Coronary artery (tissue), 2 donors: ENCODE measurements at regions not wholly inside any gene's neighbourhood (a gene's known extent, or its start where the extent isn't known, plus 50 kb on each side); places are given as distances from the start of the nearest gene placed in this dataset.

Experiments used
- DNase-seq: peaks from one replicate; pipeline ENCODE4 v3.0.0-alpha.2; 2017; ENCODE audit warnings: low spot score
- H3K27ac ChIP-seq, 2 donors: fragments of 200-600 bp; sonication (generic); one replicate each; pipeline ENCODE4 v1.5.1; 2016 to 2019
- H3K4me3 ChIP-seq: fragments of 200-600 bp; sonication (generic); 2 replicates; pipeline ENCODE4 v1.5.1; 2016; ENCODE audit warnings: mild to moderate bottlenecking, moderate library complexity
- TF ChIP-seq, protein P1 (sequence below): fragments of 200-600 bp; sonication (generic); IDR thresholded peaks from one replicate; pipeline ENCODE4 v1.5.1; 2019; ENCODE audit warnings: antibody characterized with exemption

DNA sequence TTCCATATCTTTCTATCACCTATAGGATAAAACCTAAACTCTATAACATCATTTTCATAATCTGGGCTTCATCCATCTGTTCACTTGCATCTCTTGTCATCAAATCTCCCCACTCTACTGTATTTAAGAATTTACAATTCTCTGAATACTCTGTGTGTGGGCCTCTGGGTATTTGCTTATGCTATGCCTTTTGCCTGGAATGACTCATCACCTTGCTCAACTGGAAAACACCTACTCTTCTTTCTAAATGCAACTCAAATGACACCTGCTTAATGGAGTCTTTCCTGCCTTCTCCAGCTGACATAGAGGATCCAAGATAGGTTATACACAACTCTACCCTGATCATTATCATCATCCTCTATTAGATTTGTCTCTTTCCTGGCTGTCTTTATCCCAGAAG is 421.7 kb downstream of the SPATA31D1 start:
- H3K27ac ChIP-seq: no peak overlapping the region
- no peak overlapping the region for H3K4me3 ChIP-seq
- no peak for DNase-seq
- TF ChIP-seq, protein P1, sequence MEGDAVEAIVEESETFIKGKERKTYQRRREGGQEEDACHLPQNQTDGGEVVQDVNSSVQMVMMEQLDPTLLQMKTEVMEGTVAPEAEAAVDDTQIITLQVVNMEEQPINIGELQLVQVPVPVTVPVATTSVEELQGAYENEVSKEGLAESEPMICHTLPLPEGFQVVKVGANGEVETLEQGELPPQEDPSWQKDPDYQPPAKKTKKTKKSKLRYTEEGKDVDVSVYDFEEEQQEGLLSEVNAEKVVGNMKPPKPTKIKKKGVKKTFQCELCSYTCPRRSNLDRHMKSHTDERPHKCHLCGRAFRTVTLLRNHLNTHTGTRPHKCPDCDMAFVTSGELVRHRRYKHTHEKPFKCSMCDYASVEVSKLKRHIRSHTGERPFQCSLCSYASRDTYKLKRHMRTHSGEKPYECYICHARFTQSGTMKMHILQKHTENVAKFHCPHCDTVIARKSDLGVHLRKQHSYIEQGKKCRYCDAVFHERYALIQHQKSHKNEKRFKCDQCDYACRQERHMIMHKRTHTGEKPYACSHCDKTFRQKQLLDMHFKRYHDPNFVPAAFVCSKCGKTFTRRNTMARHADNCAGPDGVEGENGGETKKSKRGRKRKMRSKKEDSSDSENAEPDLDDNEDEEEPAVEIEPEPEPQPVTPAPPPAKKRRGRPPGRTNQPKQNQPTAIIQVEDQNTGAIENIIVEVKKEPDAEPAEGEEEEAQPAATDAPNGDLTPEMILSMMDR: no peak

DNA sequence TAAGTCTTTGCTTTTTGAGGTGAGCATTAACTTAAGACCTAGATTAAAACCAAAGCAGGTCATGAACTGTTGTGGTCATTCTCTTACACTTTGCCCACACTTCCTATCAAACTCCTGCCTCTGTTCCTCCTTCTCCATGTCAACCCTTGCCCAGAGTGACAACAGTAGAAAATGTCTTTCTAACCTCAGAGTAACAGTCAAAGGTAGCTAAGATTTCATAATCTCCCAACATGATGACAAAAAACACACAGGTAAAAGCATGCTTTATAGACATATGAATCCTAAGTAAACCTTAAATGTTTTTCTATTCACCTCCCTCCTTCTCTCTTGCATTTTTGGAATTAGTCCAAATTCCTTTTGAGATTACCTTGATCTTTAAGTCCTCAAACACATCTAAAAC is 422.3 kb downstream of the SPATA31D1 start:
- TF ChIP-seq, protein P1: no peak
- no peak overlapping the region for H3K4me3 ChIP-seq
- DNase-seq: no peak
- H3K27ac ChIP-seq: no peak overlapping the region

- TF ChIP-seq, protein P1: no peak
- Histone ChIP-seq H3K27ac (no peak overlapping the region), H3K4me3 (no peak overlapping the region)
- DNase-seq: no peak
Measured at GRCh38 chr9:82412586-82413305, 424.2 kb downstream of the SPATA31D1 start.

- TF ChIP-seq, protein P1: no peak
- no peak overlapping the region for H3K4me3 ChIP-seq
- no peak for DNase-seq
- no peak overlapping the region for H3K27ac ChIP-seq
Measured at GRCh38 chr9:82417501-82417900, 428.9 kb downstream of the SPATA31D1 start.

DNA sequence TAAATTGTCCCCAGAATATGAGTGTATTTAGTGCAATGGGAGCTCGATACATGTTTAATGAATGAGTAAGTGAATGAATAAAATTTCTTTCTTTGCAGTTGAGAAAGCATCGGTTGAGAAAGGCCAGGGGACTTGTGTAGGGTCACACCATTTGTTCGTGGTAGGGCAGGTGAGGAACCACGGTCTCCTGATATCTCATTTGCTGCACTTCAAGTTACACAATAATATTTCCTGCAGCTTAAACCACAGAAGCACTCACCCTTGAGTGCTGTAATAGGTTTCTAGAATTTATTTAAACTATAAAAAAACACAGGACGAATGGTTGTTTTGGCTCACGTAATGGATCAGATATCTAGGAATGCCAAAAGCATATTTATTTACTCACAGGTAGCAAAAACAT is 429.8 kb downstream of the SPATA31D1 start:
- DNase-seq: no peak
- H3K4me3 ChIP-seq: no peak overlapping the region
- no peak overlapping the region for H3K27ac ChIP-seq
- TF ChIP-seq, protein P1: no peak

DNA sequence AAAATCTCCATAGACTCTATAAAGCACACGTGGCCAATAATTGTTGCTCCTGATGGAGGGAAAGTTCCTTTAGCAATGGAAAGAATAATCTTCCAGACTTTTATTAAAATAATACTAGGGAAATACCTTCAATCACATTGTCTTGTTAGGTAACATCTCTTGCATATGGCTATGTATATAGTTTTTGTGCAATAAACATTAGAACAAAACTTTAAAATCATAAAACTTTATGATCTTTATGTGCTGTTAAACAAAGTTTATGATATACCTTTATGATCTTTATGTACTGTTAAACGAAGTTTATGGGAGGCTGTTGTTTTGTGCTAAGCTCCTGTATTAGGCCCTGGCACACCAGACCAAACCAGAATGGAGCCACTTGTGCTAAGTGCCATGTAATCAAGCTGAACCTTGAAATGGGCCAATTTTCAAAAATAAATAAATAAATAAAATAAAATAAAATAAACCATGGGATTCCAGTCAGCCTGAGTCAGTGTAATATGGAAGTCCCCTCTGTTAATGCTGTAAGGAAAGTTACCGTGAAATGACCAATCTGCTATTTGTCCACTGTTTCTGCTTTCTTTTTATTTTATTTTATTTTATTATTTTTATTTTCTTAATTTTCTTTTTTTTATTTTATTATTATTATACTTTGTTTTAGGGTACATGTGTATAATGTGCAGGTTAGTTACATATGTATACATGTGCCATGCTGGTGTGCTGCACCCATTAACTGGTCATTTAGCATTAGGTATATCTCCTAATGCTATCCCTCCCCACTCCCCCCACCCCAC is 431.3 kb downstream of the SPATA31D1 start:
- no peak overlapping the region for H3K4me3 ChIP-seq
- no peak overlapping the region for H3K27ac ChIP-seq
- TF ChIP-seq, protein P1: no peak
- no peak for DNase-seq

GRCh38 chr9:82421498-82421897 is 432.9 kb downstream of the SPATA31D1 start:
- no peak overlapping the region for H3K27ac ChIP-seq
- TF ChIP-seq, protein P1: no peak
- no peak for DNase-seq
- no peak overlapping the region for H3K4me3 ChIP-seq
